B cell (primary cell): ENCODE measurements at regions not wholly inside any gene's neighbourhood (a gene's known extent, or its start where the extent isn't known, plus 50 kb on each side); places are given as distances from the start of the nearest gene placed in this dataset.

Experiments
- ATAC-seq: fragments of 200-7000 bp; cut with Tn5 transposase; one replicate; pipeline ENCODE4 v1.10.0; 2021; ENCODE audit warnings: low read depth, mild to moderate bottlenecking, moderate number of reproducible peaks, moderate library complexity
- CTCF ChIA-PET: fragments of 350-600 bp; sonication (Branson Sonifier 250); formaldehyde crosslinking; loops from one replicate; lab custom pipeline; 2021; ENCODE audit warnings: antibody characterized with exemption, inconsistent platforms; lab: Charles Lee
- POLR2A ChIA-PET: fragments of 350-600 bp; sonication (Branson Sonifier 250); formaldehyde crosslinking; loops from one replicate; lab custom pipeline; 2021; ENCODE audit warnings: antibody characterized with exemption; lab: Charles Lee
- DNase-seq: peaks from one replicate; pipeline ENCODE4 v3.0.0; 2013
- H2AFZ ChIP-seq: 2 replicates; pipeline ENCODE4 v1.6.1; 2012; ENCODE audit warnings: mild to moderate bottlenecking, low read depth, low read length; ENCODE audit not compliant: insufficient read depth, poor library complexity, severe bottlenecking
- H3K27ac ChIP-seq, 2 donors: 1 replicate in 1 of 2; 2 replicates in 1 of 2; pipeline ENCODE4 v1.5.1; 2012 to 2013; ENCODE audit warnings: low read length in 2 of 2, mild to moderate bottlenecking in 2 of 2, moderate library complexity in 1 of 2
- H3K27me3 ChIP-seq, 4 experiments: fragments of 200-600 bp in 1 of 4; sonication (generic) in 1 of 4; replicated peaks in 1 of 4; 1 replicate in 2 of 4; 2 replicates in 2 of 4; pipeline versions ENCODE4 v1.6.1 to v1.7.0; 2013 to 2016; ENCODE audit warnings: low read length in 3 of 4, mild to moderate bottlenecking in 2 of 4, mixed read lengths in 1 of 4, moderate library complexity in 1 of 4; ENCODE audit not compliant: insufficient read depth in 4 of 4, control insufficient read depth in 3 of 4; ENCODE audit errors: control extremely low read depth in 1 of 4
- H3K36me3 ChIP-seq, 2 experiments: replicated peaks in 1 of 2; 1 replicate in 1 of 2; 2 replicates in 1 of 2; pipeline versions ENCODE4 v1.6.1 to v1.7.1; 2013; ENCODE audit warnings: low read length in 1 of 2; ENCODE audit not compliant: insufficient read depth in 2 of 2, control insufficient read depth in 1 of 2; ENCODE audit errors: control extremely low read depth in 1 of 2, extremely low read depth in 1 of 2
- H3K4me1 ChIP-seq, 2 donors: fragments of 200-600 bp in 1 of 2; sonication (generic) in 1 of 2; 1 replicate in 1 of 2; 2 replicates in 1 of 2; pipeline versions ENCODE4 v1.5.1 to v1.6.1; 2013 to 2017; ENCODE audit warnings: low read length in 2 of 2; ENCODE audit not compliant: control insufficient read depth in 2 of 2, insufficient read depth in 2 of 2
- H3K4me2 ChIP-seq: replicated peaks from 2 replicates; pipeline ENCODE3; 2012; ENCODE audit warnings: mild to moderate bottlenecking, low read depth, low read length; ENCODE audit not compliant: poor library complexity, severe bottlenecking
- H3K4me3 ChIP-seq, 5 experiments: fragments of 200-600 bp in 1 of 5; sonication (generic) in 1 of 5; 1 replicate in 3 of 5; 2 replicates in 2 of 5; pipeline versions ENCODE4 v1.5.1 to v1.7.0; 2011 to 2016; ENCODE audit warnings: low read length in 4 of 5, mild to moderate bottlenecking in 4 of 5, low read depth in 2 of 5, control low read depth in 1 of 5, moderate library complexity in 1 of 5; ENCODE audit not compliant: insufficient read depth in 1 of 5; ENCODE audit errors: control extremely low read depth in 1 of 5, extremely low read depth in 1 of 5
- H3K79me2 ChIP-seq: fragments of 200-600 bp; sonication (generic); one replicate; pipeline ENCODE4 v1.6.0; 2016; ENCODE audit warnings: low read length; ENCODE audit not compliant: control insufficient read depth, insufficient read depth
- H3K9ac ChIP-seq: fragments of 200-600 bp; sonication (generic); 2 replicates; pipeline ENCODE4 v1.6.1; 2017; ENCODE audit warnings: mild to moderate bottlenecking, low read length, moderate library complexity
- H3K9me3 ChIP-seq, 3 donors: one replicate each; pipeline versions ENCODE4 v1.6.1 to v1.7.1; 2013; ENCODE audit warnings: low read length in 2 of 3; ENCODE audit not compliant: control insufficient read depth in 2 of 3, insufficient read depth in 1 of 3; ENCODE audit errors: control extremely low read depth in 1 of 3
- H4K20me1 ChIP-seq: 2 replicates; pipeline ENCODE4 v1.6.0; 2012; ENCODE audit warnings: mild to moderate bottlenecking, low read length; ENCODE audit not compliant: insufficient read depth, control insufficient read depth, poor library complexity, severe bottlenecking
- H3K27ac Mint-ChIP-seq: one replicate; pipeline ENCODE4 v1.8.0; 2021; ENCODE audit warnings: mixed read lengths
- H3K27me3 Mint-ChIP-seq: one replicate; pipeline ENCODE4 v1.8.0; 2021; ENCODE audit warnings: mixed read lengths
- H3K4me1 Mint-ChIP-seq: one replicate; pipeline ENCODE4 v1.8.0; 2021; ENCODE audit warnings: mixed read lengths
- H3K4me3 Mint-ChIP-seq: one replicate; pipeline ENCODE4 v1.8.0; 2021; ENCODE audit warnings: mixed read lengths
- H3K9me3 Mint-ChIP-seq: one replicate; pipeline ENCODE4 v1.8.0; 2022; ENCODE audit warnings: mixed read lengths; ENCODE audit not compliant: insufficient read depth
- EZH2 ChIP-seq: IDR thresholded peaks from 2 replicates; pipeline ENCODE4 v1.6.1; 2012; ENCODE audit warnings: borderline replicate concordance, low read depth, mild to moderate bottlenecking, moderate library complexity, low read length; ENCODE audit not compliant: insufficient read depth, poor library complexity, severe bottlenecking
- WGBS: methylation state at CpG from one replicate; pipeline ENCODE4 v1.1.5; 2013; ENCODE audit warnings: missing lambda C conversion rate; ENCODE audit not compliant: insufficient coverage; 5-methylcytosine and 5-hydroxymethylcytosine counted together
- intact Hi-C: fragments of 100-400 bp; cut with micrococcal nuclease; formaldehyde crosslinking; loops from one replicate; pipeline ENCODE4 v1.10.0; 2022
- TF ChIP-seq, protein P1 (sequence below): fragments of 200-600 bp; IDR thresholded peaks from one replicate; pipeline ENCODE4 v1.8.0; 2022; ENCODE audit warnings: antibody characterized with exemption, mild to moderate bottlenecking

DNA sequence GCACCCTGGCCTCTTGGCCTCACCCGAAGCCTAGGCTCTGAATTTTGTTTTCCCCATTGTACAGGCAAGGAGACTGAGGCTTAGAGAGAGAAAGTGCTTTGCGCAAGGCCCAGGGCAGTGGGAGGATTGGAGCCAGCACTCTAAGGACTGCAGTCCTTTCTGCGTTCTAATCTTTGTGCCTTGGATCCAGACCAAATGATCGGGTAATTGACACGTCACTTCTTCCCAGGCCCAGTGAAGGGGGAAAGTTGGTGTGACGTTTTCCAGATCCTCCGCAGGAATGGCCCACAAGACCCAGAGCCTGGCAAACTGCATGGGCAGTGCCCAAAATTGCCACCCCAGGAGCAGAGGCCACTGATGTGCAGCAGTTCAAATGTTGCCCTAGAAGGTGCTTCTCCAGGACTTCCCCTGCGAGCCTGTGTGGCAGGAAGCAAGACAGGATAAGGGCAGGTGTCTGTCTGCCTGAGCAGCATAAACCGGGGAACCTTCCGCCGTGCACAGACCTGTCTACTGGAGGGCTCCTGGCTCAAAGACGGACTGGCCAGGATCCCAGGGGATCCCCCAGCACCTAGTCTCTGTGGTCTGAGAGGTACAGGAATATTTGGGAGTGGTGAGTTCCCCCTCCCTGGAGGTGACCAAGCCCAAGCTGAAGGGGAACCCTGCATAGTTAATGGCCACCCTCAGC is 194.5 kb upstream of the TLE3 start:
- no peak overlapping the region for H3K4me3 Mint-ChIP-seq
- Histone ChIP-seq H3K4me3 (no peak overlapping the region), H3K36me3 (no peaks in the 10 kb centered on the region), H3K27me3 (no peaks in the 10 kb centered on the region), H3K79me2 (no peaks in the 10 kb centered on the region), H3K4me1 (peaks cover 6 to 7% of the 10 kb centered on the region in 2 donors), H3K9ac (no peak overlapping the region), H3K9me3 (no peaks in the 10 kb centered on the region), H3K4me2 (no peak overlapping the region), H2AFZ (no peak overlapping the region), H3K27ac (no peak overlapping the region), H4K20me1 (no peaks in the 10 kb centered on the region)
- TF ChIP-seq, protein P1, sequence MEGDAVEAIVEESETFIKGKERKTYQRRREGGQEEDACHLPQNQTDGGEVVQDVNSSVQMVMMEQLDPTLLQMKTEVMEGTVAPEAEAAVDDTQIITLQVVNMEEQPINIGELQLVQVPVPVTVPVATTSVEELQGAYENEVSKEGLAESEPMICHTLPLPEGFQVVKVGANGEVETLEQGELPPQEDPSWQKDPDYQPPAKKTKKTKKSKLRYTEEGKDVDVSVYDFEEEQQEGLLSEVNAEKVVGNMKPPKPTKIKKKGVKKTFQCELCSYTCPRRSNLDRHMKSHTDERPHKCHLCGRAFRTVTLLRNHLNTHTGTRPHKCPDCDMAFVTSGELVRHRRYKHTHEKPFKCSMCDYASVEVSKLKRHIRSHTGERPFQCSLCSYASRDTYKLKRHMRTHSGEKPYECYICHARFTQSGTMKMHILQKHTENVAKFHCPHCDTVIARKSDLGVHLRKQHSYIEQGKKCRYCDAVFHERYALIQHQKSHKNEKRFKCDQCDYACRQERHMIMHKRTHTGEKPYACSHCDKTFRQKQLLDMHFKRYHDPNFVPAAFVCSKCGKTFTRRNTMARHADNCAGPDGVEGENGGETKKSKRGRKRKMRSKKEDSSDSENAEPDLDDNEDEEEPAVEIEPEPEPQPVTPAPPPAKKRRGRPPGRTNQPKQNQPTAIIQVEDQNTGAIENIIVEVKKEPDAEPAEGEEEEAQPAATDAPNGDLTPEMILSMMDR: no peak
- TF ChIP-seq EZH2: no peak
- WGBS: 92% methylated on average over 12 of the region's 12 CpGs
- no peaks in the 10 kb centered on the region for H3K9me3 Mint-ChIP-seq
- CTCF ChIA-PET: no interaction called here
- H3K27ac Mint-ChIP-seq: no peak overlapping the region
- DNase-seq (no peak), ATAC-seq (no peak)
- H3K4me1 Mint-ChIP-seq: peaks cover 11% of the 10 kb centered on the region
- H3K27me3 Mint-ChIP-seq: no peaks in the 10 kb centered on the region
- POLR2A ChIA-PET: no interaction called here
- intact Hi-C loops: no loop called here

DNA sequence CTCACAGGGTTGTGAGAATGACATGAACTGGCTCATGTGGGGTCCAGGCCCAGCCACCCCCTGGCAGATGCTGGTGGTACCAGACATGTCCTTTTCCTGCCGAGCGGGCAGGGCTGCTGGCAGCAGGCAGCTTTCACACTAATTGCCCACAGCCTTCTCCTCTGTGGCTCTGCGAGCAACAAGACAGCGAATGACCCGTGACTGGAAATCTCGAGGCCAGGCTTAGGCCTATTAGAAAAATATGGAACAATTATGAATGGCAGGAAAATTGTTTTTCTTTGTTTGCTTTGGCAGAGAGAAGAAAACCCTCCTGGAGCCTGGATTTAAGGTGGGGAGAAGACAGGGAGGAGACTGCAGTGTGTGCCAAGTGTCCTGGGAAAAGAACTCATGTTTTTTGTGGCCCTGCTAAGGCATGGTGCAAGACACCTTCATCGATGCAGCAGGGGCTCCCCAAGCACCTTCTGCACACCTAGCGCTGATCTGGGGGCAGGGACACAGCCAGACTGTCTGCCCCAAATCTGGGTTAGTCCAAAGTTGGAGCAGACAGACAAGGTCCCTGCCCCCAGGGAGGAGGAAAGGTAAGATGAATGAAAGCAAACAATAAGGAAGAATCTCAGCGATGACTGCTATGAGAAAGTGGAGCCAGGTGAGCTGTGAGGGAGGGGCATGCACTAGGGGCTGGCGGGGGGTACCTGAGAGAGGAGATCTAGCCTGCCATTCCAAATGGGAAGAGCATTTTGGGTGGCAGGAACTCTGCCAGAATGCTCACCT is 193.8 kb upstream of the TLE3 start:
- H3K9me3 ChIP-seq: no peaks in the 10 kb centered on the region
- TF ChIP-seq, protein P1: no peak
- TF ChIP-seq EZH2: no peak
- no peak overlapping the region for H3K4me3 ChIP-seq
- H3K79me2 ChIP-seq: no peaks in the 10 kb centered on the region
- H2AFZ ChIP-seq: no peak overlapping the region
- Mint-ChIP-seq H3K27ac (no peak overlapping the region), H3K27me3 (no peaks in the 10 kb centered on the region), H3K9me3 (no peaks in the 10 kb centered on the region), H3K4me1 (peaks cover 14% of the 10 kb centered on the region), H3K4me3 (no peak overlapping the region)
- CTCF ChIA-PET: no interaction called here
- POLR2A ChIA-PET: no interaction called here
- H3K27ac ChIP-seq: no peak overlapping the region
- peaks cover 6 to 8% of the 10 kb centered on the region in 2 donors for H3K4me1 ChIP-seq
- no peaks in the 10 kb centered on the region for H4K20me1 ChIP-seq
- DNase-seq (no peak), ATAC-seq (no peak)
- WGBS: 98% methylated on average over 7 of the region's 10 CpGs
- no peaks in the 10 kb centered on the region for H3K36me3 ChIP-seq
- H3K9ac ChIP-seq: no peak overlapping the region
- intact Hi-C loops: no loop called here
- no peaks in the 10 kb centered on the region for H3K27me3 ChIP-seq
- H3K4me2 ChIP-seq: no peak overlapping the region
